AML-193 (cell line): ENCODE measurements at regions not wholly inside any gene's neighbourhood (a gene's known extent, or its start where the extent isn't known, plus 50 kb on each side); places are given as distances from the start of the nearest gene placed in this dataset.
"Not testable (repeated sequence)": the region's sequence is repeated elsewhere in the genome, so short reads cannot be mapped to it uniquely, and the experiment has no call there.

Source experiments
- DNase-seq, 2 experiments: peaks; one replicate each; lab custom pipeline; 2025; lab: John Stamatoyannopoulos, UW

DNA sequence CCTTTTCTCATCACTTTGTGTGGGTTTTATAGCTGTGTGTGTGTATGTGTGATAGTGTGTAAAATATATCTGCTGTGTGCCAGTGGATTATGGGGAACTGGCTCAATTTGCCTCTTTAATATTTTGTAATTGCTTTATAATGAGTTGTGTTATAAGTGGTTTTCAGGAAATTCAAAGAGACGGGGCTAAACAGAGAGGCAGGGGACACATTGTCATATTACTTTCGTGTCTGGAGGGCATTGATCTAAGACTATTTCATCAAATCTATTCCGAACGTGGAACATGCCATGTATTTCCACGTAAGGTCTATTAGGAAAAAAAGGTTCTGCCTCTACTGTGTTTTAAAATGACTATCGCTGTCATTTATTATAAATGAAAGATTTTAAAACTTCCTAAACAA lies 793.2 kb upstream of the TMEM132C start:
- no peak for DNase-seq

DNA sequence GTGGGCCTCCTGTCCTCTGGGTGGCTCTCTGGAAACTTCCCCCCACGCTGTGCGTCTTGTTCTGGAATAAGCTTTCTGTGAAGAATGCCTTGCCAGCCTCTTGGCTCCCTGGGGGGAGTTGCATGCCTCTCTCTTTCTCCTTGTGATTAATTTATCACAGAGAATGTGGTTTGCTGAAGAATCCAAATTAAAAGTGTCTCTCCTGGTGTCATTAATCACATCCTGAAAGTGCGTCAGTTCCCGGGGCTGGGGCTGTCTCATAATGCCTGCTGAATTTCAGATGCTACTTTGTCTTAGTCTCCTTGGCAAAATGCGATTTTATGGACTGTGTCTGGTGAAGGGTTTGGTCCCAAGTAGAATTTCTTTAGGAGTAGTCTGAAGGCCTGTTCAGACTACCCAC lies 787.7 kb upstream of the TMEM132C start:
- DNase-seq = no peak

DNA sequence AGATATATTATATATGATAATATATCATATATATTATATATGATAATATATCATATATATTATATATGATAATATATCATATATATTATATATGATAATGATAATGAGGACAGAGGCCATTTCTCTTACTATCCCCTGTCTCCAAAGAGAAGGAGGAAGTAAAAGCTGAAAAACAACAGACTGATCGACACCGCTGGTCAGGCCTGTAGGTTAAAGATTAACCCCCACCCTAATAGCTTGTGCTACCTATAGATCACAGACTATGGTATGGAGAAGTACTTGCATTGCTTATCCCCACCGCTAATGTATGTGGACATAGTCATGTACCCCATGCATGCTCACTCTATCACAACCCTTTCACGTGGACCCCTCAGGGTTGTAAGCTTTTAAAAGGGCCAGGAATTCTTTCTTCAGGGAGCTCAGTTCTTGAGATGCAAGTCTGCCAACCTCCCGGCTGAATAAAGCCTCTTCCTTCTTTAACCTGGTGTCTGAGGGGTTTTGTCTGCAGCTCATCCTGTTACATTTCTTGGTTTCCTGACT lies 786.1 kb upstream of the TMEM132C start:
- DNase-seq = no peak

DNA sequence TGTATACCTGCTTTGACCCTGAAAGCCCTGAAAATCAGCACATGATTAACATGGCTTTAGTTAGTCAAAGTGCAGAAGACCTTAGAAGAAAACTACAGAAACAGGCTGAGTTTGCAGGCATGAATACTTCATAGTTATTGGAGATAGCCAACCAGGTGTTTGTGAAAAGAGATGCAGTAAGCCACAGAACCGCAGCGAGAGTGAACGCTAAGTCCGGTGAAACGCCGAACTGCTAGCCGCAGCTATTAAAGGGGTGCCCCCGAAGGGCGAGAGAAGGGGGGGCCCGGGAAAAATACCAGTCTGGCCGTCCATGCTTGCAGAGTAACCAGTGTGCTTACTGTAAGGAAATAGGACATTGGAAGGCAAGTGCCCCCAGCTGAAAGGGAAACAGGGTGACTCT lies 784.0 kb upstream of the TMEM132C start:
- DNase-seq = no peak

DNA sequence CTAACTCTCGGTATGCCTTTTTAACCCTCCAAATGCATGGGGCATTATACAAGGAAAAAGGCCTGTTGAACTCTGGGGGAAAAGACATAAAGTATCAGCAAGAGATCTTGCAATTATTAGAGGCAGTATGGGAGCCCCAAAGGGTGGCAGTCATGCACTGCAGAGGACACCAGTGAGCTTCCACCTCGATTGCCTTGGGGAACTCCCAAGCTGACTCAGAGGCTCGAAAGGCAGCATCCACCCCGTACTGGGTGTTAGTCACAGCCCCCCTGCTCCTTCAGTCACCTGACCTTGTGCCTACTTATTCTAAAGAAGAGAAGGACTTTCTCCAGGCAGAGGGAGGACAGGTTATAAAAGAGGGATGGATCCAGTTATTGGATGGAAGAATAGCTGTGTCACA lies 781.4 kb upstream of the TMEM132C start:
- no peak for DNase-seq

DNA sequence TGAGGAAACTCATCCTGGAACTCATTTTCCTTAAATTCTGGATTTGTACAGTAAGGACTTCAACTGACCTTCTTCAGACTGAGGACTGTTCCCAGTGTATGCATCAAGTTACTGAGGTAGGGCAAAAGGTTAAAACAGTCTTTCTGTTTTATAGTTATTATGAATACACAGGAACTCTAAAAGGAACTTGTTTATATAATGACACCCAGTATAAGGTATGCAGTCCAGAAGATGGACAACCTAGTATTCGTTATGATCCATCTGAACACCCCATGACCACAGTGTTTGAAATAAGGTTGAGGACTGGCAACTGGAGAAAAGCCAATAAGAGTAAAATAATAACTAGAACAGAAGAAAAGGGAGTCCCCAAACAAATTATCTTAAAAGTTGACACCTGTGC lies 779.9 kb upstream of the TMEM132C start:
- DNase-seq = no peak

DNA sequence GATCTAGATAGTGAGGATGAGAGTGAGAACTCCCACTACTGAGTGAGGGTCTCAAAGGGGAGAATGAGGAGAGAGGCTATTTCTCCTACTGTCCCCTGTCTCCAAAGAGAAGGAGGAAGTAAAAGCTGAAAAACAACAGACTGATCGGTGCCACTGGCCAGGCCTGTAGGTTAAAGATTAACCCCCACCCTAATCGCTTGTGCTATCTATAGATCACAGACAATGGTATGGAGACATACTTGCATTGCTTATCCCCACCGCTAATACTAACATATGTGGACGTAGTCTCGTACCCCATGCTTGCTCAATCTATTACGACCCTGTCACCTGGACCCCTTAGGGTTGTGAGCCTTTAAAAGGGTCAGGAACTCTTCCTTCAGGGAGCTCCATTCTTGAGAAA lies 777.9 kb upstream of the TMEM132C start:
- DNase-seq = no peak

DNA sequence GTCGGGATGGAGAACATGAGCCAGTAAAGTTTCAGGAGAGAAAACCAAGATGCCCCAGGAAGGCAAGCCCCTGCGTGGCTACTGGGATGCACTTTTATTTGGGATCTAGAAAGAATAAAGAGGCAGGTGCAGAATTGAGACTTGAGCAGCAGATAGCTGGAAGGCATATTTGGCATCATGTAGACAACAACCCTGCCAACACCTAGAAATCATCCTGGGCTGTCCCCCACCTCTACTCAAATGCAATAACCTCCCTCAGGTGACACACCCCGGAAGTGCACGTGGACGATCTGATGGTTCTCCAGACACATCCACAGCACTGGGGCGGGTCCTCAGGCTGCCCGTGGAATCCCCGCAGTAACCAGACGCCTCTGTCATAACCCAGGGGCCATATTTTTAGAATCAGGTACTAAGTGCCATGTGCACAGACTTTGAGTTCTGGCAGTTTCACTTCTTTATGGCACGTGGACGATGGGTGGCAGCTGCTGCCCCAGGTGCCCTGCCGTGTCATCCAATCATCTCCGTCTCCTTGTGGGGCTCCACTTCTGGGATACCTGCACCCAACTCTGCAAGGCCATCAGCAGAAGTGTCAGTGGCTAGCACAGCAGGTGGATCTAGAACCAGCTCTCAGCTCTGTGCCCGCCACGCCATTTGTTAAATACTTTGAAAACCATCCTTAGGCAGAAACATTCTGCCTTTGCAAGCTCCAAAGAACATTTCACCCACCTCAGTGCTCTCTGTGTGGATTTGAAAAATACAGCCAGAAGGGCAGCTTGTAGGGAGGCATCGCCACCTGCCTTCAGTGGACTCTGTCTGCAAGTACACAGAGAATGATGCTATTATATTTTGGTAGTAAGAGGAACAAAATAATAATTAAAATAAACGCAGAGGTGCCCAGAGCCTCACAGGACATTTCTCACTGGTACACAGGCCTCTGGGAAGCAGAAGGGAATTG lies 771.7 kb upstream of the TMEM132C start:
- DNase-seq = no peak

DNA sequence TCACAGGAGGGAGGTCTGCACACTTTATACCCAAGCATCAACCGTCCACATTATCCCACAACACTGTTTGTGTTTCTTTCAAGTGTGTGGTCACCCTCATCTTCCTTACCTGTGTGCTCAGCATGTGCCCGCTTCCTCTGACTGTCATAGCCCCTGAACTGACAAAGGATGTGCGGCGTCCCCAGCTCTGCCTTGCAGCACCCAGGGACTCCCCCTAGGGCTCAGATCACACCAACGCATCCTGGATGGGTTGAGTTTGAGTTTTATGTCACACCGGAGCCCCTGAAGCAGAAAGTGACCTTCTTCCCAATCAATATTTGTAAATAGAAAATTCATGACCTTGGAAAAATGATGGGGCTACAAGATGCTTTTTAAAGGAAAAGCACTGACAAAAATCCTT lies 770.7 kb upstream of the TMEM132C start:
- no peak for DNase-seq

DNA sequence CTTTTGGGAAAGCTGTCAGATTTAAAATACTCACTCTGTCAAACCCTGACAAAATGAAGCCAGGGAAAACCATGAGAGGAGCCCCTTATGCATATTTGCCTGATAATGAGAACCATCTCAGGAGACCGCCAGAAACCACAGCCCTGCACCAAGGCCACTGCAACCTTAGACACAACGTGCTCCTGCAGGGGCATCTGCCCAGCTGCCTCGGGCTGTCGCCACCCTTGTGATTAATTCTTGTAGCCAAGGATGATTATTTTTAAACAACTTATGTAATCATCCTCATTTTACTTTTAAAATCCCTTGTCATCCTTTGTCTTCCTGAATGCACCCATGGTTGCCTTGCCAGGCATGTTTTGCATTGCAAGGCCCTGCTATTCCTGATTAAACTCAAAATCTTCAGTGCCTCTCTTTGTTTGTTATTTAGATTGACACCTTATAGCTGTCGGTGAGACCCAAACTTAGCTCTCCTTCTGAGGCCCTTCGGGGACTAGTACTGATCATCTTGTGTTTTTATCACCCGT lies 766.4 kb upstream of the TMEM132C start:
- no peak for DNase-seq

DNA sequence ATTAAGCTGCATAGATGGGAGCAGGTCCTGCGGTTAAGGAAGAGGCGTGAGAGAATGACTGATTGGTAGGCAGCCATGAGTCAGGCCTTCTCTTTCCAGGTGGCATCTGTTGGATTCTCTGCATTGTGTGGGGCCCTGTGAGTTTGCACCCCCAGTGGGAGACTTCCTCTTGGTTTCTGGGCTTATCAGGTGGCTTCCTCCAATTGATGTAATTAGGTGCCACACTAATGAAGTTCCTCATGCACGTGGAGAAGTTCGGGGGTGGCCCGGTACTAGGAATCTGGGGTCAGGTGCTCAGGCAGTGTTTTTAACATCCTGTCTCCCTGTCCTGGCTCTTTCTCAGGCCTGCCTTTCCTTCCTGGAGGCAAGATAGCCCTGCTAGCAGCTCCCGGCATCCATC lies 765.1 kb upstream of the TMEM132C start:
- DNase-seq = no peak

DNA sequence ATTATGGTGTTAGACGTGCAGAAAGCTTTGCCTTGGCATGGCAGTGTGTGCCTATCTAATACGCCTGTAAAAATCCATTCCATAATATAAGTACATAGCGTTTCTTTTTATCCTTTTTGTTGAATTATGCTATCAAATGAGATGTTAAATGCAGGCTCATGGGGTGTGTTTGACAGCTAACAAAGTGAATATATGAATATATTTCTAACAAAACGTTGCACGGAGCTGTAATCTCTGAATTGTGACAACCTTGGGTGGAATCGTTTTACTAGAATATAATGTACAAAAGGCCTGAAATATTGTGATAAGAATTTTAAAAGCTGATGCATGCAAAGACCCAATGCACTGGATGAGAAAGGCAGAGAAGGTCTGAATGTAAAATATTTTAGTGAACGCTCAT lies 763.7 kb upstream of the TMEM132C start:
- DNase-seq = no peak

DNA sequence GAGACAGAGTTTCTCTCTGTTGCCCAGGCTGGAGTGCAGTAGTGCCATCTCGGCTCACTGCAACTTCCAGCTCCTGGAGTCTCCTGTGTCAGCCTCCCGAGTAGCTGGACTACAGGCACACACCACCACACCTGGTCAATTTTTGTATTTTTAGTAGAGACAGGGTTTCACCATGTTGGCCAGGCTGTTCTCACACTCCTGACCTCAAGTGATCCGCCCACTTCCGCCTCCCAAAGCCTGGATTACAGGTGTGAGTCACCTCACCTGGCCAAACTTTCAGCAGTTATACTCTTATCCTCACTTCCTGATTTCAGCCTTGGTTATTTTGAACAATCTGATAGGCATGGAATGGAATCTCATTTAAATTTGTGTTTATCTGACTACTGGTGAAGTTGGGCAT lies 763.0 kb upstream of the TMEM132C start:
- not testable (repeated sequence) for DNase-seq

DNA sequence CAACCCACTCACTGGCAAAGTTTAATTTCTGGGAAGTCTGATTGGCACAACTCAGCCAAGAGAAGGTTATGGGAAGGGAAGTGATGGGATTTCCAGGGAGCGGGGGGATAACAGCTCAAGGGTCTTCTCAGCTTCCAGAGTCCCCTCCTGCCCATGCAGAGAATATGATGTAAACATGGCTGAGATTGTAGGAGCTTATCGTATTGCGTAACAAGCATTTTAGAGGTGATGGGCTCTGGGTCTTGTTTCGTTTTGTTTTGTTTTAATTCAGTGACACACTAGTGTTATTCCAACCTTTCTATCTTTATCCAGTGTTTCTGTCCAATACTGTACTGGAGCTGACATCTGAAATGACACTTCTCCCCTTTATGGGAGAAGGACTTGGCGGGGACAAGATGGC lies 762.1 kb upstream of the TMEM132C start:
- no peak for DNase-seq

DNA sequence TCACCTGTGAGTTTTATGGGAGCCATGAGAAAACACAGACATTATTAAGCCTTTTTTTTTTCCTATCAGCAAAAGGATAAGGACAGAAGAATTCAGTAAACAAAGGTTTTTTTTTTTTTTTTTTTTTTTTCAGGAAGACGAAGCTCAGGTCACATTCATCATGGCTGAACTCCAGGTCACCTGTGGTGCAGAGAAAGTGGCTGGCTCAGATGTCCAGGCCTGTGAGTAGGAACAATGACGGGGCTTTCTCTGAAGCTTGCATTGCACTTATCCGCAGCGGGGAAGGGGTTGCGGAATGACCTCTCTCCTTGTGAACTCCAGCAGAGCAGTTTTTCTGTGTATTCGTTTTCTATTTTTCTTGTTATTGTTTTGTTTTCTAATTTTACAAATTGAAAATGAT lies 759.6 kb upstream of the TMEM132C start:
- DNase-seq = no peak

DNA sequence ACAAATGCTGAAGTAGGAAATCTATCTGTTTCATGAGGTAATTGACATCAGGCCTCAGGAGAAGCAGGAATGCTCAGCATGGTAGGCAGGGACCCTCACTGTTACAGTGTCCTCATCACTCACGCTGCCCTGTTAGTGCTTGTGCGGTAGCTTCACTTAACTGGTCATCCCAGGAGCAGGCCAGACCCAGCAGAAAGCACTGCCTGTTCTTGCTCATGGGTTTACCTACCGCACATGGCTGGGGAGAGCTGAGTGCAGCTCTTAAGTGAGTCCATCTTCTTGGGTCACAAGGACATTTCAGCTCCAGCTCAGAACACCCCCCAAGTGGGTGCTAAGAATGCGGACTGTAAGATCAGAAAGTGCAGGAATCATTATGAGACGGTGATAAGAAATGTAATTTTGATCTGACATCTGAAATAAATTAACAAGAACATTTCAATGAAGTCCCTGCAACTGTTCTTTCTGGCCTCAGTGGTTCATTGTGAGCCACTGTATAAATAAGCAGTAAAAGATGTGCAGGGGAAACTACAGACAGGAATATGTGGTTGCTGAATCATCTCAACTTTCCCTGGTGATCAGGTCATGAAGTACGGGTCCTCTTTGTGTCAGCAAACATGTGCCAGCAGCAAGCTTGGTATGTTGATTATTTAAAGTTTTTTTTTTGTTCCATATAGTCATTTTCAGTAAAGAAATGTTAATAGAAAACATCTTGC lies 757.7 kb upstream of the TMEM132C start:
- no peak for DNase-seq

DNA sequence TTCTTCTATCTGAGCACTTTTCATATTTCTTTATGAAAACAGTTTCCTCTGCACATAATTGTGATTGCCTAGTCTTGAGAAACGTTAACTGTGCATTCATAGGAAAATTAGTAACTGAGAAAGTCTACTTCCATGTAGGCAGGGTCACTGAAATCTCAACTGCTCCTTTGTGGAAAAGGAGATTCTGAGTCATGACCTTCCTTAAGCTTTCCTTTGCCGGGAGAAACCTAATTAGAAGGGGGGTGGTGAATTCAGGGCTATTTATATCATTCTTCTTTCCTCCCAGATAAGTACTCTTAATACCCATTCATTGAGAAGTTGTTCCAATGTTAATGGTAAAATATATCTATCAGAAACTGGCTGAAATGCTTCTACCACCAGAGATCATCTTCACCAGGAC lies 751.0 kb upstream of the TMEM132C start:
- no peak for DNase-seq

DNA sequence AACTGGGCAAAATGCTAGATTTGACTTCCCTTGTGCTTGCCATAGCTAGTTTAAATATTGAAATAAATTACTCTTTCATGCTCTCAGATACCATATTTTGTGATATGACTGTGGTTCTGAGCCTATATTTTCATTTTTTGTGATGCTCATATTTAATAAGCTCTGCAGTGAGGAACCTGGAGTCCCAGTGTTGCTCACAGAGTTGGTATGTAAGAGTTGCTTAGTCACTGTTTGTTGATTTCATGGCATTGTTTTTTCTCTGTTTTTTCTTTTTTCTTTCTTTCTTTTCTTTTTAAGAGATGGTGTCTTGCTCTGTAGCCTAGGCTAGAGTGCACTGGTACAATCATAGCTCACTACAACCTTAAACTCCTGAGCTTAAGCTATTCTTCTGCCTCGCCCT lies 750.5 kb upstream of the TMEM132C start:
- no peak for DNase-seq

DNA sequence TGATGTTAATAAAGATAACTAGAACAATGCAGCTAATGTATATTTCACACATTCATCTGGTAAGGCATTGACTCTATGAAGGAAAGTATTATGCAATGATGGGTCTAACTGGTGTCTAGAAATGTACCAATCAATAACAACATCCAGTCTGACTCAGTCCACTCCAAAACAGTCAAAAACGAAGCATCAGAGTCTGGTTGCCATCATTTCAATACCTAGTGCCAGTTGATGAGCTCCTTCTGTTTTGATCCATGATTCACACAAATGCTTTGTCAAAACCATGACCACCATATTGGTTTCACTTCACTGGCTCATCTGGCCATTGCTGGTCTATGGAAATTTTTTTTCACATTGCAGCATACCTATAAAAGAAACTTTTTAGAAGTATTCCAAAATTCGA lies 747.2 kb upstream of the TMEM132C start:
- DNase-seq = no peak

DNA sequence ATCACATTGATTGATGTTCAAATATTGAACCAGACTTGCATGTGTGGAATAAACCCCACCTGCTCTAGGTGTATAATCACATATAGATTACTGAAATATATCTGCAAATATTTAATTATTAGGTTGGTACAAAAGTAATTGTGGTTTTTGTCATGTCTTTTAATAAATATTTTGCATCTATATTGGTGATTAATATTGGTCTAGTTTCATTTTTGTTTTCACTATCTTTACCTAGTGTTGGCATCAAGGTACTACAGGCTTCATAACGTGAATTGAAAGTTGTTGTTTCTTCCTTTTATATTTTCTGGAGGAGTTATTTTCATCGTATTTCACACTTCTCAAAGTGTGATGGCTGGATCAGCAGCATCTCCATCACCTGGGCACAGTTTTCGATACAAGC lies 740.0 kb upstream of the TMEM132C start:
- DNase-seq = no peak

DNA sequence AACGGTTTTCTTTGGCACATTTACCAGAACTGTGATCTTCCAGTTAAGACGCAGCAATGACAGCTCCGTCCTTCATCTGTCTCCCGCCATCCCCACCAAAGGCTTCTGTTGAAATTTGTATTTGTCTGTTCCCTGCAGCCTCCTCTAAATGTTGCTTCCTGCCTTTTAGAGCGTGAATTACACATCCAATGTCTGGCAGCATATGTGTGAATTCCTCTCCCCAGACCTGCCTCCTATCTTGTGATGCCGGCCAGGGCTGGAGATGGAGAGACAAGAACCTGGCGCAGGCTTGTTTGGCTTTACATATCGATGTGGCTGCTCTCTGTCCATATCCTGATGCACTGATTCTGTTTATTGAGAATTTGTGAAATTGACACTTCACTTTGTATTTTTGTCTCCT lies 738.4 kb upstream of the TMEM132C start:
- DNase-seq = no peak

DNA sequence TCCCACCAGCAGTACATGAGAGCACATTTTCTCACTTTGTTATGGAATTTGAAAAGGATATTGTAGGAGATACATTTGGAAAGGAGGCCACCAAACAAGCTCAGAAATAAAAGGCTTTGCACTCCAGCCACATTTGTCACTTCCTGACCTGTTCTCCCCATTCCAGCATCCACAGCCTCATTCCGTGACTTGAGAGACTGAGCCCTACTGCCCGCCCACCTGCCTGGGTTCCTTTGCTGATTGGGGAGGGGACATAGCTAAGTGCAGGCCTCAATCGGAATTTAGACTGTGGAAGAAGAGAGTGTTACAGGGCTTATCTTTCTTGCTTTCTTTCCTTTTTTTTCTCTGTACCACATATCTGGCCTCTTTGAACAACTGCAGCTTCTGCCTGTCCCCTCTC lies 735.4 kb upstream of the TMEM132C start:
- DNase-seq = no peak

DNA sequence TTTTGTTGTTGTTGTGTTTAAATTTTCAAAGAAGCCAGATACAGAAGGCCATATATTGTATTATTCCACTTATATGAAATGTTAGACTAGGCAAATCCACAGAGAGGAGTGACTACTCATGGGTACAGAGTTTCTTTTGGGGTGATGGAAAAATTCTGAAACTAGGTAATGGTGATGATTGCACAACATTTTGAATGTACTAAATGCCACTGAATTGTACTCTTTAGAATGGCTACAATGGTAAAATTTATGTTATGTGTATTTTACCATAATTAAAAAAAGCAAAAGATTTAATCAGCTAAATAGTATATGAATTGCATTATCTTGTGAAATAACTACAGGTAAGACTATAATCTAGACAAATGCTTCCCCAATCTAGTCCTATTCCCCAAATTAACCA lies 733.6 kb upstream of the TMEM132C start:
- DNase-seq = no peak
